MV-4-11 (cell line): ENCODE measurements at regions not wholly inside any gene's neighbourhood (a gene's known extent, or its start where the extent isn't known, plus 50 kb on each side); places are given as distances from the start of the nearest gene placed in this dataset.
"Not testable (repeated sequence)": the region's sequence is repeated elsewhere in the genome, so short reads cannot be mapped to it uniquely, and the experiment has no call there.

Source experiments
- DNase-seq: peaks from one replicate; lab custom pipeline; 2025; lab: John Stamatoyannopoulos, UW

DNA sequence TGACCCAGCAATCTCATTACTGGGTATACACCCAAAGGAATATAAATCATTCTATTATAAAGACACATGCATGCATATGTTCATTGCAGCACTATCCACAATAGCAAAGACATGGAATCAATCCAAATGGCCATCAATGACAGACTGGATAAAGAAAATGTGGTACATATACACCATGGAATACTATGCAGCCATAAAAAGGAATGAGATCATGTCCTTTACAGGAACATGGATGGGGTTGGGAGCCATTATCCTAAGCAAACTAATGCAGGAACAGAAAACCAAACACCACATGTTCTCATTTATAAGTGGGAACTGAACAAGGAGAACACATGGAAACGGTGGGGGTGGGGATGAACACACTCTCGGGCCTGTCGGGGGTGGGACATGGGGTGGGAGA, 129.2 kb upstream of the STK26 start:
- not testable (repeated sequence) for DNase-seq

DNA sequence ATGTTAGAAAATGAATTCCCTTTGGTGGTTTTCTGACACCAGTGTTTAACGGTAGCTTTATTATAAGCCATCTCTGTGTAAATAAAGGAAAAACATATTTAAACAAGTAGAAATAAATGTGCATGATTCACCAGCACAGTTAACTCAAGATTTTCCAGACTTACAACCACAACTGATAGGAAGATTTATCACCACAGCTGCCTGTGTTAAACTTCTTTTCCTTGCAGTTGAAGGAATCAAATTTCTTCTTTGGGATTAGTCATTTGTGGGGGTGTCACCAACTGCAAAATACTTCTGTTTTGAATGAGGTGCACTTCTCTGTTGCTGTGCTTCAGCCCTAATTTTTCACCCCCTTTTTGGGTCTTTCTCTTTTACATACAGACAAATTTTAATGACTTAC, 128.1 kb upstream of the STK26 start:
- DNase-seq = peak; percentile 65

DNA sequence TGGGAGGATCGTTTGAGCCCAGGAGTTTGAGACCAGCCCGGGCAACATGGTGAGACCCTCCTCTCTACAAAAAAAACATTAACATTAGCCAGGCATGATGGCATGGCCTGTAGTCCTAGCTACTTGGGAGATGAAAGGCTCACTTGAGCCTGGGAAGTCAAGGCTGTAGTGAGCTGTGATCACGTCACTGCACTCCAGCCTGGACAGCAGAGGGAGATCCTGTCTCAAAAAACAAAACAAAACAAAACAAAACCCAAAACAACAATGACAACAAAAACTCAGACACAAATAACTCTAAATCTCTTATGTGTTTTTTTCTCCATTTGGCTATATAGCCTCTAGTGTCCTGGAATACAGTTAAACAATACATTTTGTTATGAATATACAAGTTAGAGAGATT, 127.3 kb upstream of the STK26 start:
- DNase-seq = no peak

DNA sequence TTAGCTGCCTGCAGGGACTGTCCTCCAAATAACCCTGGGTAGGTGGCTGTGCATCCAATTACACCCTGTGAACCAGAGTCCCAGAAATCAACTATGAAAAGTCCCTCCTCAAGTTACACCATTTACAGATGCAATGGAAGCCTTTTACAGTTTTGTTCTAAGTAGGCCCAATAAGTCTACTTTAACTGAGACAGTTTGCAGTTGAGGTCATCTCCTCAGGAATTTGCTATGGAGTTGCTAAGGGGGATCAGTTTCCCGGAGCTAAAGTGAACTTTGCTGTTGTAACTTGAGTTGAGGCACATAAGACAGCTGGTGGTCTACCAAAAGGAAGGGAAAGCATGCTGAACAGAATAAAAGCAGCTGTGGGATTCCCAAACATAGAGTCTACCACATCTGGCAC, 121.6 kb upstream of the STK26 start:
- no peak for DNase-seq

DNA sequence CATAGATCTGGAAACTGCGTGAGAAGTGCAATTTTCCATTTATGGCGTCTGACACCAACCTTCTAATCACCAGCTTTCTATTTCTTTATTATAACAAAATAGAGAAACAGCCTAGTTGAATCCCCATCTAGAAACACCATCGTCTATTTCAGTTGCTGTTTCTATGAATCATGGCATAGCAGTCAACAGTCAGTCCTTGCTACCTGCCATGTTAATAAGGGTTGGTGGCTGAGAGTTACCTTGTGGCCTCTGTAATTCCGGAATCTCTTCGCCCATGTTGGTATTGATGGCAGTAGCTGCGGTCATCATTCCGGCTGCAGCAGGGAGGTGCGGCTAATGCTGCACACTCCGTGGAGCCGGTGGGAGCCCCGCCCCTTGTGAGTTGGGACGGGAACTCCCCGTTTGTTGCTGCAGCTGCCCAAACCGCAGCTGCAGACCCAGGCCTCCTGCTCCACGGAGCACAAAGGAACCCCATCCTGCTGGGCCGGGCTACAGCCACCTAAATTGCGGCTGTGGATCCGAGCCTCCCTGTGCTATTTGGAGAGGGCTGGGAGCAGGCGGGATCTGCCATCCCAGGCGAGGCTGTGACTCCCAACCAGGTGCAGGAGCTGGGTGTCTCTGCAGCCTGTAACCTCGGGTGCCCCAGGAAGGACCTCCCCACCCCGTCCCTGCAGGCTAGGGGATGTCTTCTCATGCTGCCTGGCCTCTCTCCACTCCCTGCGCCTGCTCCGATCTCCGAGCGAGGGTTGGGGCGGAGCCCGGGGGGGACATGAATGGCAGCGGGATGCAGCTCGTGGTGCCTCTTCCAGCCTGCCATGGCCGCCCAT, 115.4 kb upstream of the STK26 start:
- no peak for DNase-seq

DNA sequence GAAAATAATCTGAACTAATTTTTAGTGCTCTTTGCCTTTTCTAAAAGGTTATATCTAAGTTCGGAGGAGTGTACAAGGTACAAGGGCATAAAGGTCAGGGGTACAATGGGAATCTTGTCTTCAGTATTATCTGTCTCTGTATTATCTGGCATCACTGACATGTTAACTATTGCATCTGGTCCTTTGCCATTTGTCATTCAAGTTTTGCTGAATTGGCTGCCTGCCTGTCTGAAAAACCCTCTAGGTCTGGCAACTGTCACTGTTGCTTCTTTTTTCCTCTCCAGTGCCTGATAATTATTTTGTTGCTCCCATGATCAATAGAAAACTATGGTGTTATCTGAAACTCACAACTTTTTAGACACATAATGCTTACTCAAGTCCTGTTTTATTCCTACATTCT, 112.5 kb upstream of the STK26 start:
- no peak for DNase-seq

DNA sequence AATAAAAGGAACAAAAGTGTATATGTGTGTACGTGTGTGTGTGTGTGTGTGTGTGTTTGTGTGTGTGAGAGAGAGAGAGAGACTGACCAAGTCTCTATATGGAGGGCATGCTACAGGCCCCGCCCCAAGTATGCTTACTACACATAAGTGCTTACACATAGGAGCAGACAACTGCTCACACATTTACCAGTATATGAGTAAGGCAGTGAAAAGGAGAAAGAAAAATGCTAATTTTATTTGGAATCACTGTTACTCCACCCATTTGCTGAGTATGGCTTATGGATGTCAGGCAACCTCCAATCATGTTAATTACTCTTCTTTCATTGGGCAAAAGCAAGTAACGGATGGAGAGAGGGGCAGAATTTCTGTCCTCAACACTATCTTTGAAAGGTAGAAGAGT, 107.6 kb upstream of the STK26 start:
- no peak for DNase-seq

DNA sequence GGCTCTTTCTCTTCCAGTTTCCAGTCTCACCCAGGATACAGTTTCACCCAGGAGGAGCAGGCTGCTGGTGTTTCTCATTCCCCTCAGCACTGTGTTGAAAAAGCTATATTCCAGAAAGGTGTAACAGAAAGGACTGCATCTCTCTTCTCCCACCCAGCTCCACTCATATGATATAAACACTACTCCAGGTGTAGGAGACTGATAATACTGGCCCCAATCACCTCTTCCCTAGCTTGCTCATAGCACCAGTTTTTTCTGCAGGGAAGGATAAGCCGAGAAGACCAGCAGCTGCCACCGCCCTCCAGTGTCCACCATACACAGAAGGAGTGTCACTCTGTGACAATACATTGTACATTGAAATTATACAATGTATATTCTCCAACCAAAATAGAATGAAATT, 105.5 kb upstream of the STK26 start:
- no peak for DNase-seq

DNA sequence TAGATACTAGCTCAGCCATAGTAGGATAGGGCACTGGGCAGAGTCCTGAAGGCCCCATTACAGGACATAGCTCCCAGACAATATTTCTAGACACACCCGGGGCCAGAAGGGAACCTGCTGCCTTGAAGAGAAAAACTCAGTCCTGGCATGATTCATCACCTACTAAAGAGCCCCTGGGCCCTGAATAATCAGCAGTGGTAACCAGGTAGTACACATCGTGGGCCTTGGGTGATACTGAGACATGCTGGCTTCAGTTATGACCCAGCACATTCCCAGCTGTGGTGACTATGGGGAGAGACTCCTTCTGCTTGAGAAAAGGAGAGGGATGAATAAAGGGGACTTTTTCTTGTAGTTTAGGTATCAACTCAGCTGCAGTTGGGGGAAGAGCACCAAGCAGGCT, 104.3 kb upstream of the STK26 start:
- no peak for DNase-seq

DNA sequence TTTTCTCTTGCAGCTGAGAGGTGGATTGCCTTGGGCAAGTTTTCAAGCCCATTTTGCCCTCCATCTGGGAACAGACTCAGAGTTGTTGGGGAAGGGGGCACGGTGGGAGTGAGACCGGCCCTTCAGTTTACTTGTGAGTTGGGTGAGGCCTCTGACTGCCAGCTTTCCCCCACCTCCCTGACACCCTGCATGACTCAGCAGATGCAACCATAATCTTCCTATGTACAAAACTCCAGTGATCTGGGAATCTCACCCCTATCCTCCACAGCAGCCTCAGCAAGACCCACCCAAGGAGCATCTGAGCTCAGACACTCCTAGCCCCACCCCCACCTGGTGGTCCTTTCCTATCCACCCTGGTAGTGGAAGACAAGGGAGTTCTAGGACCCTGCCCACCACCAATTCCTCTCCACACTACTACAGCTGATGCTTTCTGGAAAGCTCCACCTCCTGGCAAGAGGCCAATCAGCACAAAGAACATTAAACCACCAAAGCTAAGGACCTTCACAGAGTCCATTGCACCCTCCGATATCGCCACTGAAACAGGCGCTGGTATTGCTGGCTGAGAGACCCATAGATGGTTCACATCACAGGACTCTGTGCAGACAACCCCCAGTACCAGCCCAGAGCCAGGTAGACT, 99.4 kb upstream of the STK26 start:
- DNase-seq = no peak

DNA sequence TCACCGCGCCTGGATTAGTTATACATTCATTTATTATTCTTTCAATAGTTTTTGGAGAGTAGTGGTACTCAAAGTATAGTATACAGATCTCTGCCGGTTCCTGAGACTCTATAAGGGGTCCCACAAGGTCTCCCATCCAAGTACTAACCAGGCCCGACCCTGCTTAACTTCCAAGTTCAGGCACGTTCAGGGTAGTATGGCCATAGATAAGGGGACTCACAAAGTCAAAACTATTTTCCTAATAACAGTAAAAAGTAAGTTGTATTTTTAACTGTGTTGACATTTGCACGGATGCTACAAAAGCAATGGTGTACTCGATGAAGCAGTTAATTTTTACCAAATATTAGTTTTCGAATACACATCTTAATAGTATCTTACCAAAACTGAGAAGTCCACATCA, 84.4 kb upstream of the STK26 start:
- DNase-seq = no peak

DNA sequence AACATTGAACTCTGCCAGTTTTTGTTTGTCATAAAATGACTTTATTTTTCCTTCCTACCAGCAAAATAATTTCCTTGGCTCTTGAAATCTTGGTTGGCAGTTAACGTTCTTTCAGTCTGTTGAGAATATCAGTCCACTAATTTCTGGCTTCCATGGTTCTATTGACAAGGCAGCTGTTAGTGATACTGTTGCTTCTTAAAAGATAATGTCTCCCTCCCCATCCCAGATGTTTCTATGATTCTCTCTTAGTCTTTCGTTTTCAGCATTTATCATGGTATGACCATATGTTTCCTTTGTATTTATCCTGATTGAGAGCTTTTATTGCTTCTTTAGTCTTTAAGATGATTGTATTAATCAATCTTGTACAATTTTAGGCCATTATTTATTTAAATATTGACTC, 81.1 kb upstream of the STK26 start:
- DNase-seq = no peak

DNA sequence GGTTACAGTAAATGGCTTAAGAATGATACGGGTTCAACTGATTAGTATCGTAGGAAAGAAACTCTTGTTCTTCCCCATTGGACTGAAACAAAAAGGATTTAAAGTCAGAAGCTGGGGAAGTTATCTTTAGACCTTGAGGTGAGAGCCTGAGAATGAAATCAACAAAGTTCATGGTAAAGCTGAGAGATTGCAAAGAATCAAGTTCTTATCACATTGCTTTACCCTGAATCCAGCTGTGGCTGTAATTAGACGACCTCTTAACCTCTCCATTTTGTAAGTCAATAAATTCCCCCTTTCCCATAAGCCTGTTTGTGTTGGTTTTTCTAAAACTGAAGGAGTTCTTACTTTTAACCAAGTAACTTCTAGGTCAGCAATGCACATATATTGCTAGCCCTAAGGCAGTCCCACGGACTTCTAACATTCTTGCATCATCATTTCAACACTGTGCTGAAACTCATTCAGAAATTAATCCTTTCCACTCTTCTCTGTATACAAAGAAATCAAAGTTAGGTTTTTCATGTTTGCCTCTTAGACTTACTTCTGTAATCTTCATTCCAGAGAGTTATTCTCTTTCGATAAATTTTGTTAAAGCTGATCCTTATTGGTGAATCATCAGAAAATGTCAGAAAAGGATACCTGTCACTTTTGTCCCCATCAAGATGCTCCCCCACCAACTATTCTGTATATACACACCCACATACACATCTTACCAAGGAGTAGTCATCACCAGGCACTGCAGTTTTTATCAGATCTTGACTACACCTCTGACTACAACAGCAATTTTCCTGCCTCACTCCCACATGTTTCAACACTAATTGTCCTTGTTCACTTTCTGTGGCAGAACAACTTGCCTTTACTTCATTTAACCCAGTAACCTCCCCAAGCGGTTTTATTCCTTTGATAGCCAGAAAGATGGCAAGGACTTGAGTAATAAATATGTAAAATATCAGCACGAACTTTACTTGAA, 77.9 kb upstream of the STK26 start:
- no peak for DNase-seq

DNA sequence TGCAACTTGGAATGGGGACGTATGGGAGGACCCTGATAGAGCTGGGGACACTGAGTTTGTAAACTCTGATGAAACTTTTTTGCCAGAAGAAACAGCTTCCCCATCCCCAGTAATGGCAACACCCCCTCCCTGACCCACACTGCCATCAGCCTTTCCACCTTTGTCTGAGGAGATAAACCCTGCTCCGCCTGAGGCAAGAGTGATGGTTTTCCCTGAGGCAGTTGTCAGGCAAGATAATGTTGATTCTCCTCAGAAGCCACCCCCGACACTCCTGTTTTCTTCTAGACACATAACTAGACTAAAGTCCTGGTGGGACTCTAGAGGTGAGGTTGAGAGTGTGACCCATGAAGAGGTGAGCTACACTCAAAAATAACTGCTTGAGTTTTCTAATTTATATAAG, 71.9 kb upstream of the STK26 start:
- no peak for DNase-seq

DNA sequence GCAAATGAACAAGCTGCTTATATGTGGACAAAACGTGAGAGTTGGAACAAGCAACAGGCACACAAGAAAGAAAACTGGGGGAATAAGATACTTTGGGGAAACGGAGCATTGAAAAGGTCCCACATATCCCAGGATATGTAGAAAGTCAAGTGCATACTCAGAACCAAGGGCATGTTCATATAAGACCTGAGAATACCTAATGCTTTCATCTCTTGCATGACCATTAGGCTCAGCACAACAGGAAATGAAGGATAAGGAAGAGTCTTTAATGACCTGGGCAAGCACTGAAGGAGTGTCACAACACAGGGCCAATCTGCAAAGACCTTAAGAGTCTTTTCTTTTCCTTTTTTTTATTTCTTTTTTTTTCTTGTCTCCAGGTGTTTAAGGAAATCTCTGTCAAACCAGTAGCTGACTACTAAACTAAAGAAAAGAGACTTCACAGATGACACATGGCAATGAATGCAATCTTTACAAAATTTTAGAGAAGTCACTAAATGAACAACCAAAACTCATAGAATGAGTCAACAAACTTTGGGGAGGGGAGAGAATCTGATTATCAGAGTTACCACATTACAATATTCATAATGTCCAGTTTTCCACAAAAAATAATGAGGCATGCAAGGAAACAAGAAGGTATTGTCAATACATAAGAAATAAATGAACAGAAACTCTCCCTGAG, 67.9 kb upstream of the STK26 start:
- no peak for DNase-seq

DNA sequence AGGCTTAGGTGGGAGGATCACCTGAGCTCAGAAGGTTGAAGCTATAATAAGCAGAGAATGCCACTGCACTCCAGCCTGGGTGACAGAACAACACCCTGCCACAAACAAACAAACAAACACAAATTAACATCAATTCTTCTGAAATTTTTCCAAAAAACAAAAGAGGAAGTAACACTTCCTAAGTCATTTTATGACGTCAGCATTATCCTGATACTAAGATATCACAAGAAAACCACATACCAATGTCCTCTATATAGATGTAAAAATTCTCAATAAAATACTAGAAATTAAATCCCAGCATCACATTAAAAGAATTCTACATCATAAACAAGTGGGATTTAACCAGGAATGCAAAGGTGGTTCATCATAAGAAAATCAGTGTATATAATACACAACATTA, 64.4 kb upstream of the STK26 start:
- no peak for DNase-seq

DNA sequence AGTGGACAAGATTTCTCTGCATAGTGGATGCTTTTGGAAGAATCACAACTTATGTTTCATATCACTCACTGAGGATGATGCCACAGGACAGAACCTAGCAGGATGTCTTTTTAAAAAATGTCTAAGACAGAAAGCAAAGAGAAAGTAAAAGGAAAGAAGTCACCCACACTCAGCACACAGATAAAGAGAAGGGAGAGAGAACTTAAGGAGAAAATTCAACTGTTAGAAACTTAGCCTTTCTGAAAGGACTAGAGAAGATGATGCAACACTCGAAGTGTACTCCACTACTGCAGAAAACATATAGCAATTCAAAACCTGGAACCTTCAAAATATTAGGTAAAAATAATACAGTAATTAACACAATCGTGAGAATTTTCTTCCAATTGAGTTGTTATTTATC, 52.8 kb upstream of the STK26 start:
- DNase-seq = no peak
